ENCODE measurements at regions not wholly inside any gene's neighbourhood (a gene's known extent, or its start where the extent isn't known, plus 50 kb on each side); places are given as distances from the start of the nearest gene placed in this dataset.

GRCh38 chr3:182732232-182733015, 60.9 kb upstream of the ATP11B start:
- DNase-seq: no peak
- Mint-ChIP-seq H3K4me3 (ENCODE audit: unreplicated experiment) (no peak overlapping the region), H3K27me3 (ENCODE audit: insufficient read depth, unreplicated experiment) (no peaks in the 10 kb centered on the region), H3K27ac (ENCODE audit: unreplicated experiment) (no peak overlapping the region), H3K36me3 (ENCODE audit: insufficient read depth, unreplicated experiment) (no peaks in the 10 kb centered on the region), H3K9me3 (ENCODE audit: unreplicated experiment) (no peaks in the 10 kb centered on the region), H3K4me1 (ENCODE audit: low read depth, unreplicated experiment) (peaks cover 6% of the 10 kb centered on the region)
- Histone ChIP-seq H3K4me1 (no peaks in the 10 kb centered on the region; the same call in 1 of the 2 replicates), H3K27me3 (replicated peaks; ENCODE audit: control insufficient read depth, insufficient read depth, low read length) (no peaks in the 10 kb centered on the region), H3K9me3 (no peaks in the 10 kb centered on the region), H3K36me3 (ENCODE audit: control insufficient read depth, insufficient read depth, low read length) (no peaks in the 10 kb centered on the region), H3K4me3 (ENCODE audit: low read depth, low read length) (no peak overlapping the region)
- CTCF ChIA-PET: no interaction called here
- BruUV-seq (replicated peaks): no TSS peak
- POLR2A ChIA-PET: no interaction called here
- no peak for TF ChIP-seq CTCF (IDR thresholded peaks at IDR 0.05; ENCODE audit: insufficient read depth in 1 of 2, low read depth in 1 of 2, low read length in 1 of 2, severe bottlenecking in 1 of 2, unreplicated experiment in 1 of 2)
- intact Hi-C loops (cut with micrococcal nuclease; ENCODE audit: unreplicated experiment): no loop called here

GRCh38 chr3:182735672-182736071, 57.6 kb upstream of the ATP11B start:
- TF ChIP-seq CTCF (IDR thresholded peaks at IDR 0.05; ENCODE audit: insufficient read depth in 1 of 2, low read depth in 1 of 2, low read length in 1 of 2, severe bottlenecking in 1 of 2, unreplicated experiment in 1 of 2): no peak
- DNase-seq: no peak
- no peaks in the 10 kb centered on the region for H3K27me3 ChIP-seq (replicated peaks; ENCODE audit: control insufficient read depth, insufficient read depth, low read length)
- Mint-ChIP-seq H3K27ac (ENCODE audit: unreplicated experiment) (no peak overlapping the region), H3K36me3 (ENCODE audit: insufficient read depth, unreplicated experiment) (no peaks in the 10 kb centered on the region), H3K27me3 (ENCODE audit: insufficient read depth, unreplicated experiment) (no peaks in the 10 kb centered on the region), H3K4me3 (ENCODE audit: unreplicated experiment) (no peak overlapping the region), H3K4me1 (ENCODE audit: low read depth, unreplicated experiment) (peaks cover 18% of the 10 kb centered on the region), H3K9me3 (ENCODE audit: unreplicated experiment) (no peaks in the 10 kb centered on the region)
- peaks cover 21% of the 10 kb centered on the region for H3K4me1 ChIP-seq
- ChIA-PET POLR2A (no interaction called here), CTCF (no interaction called here)
- no TSS peak for BruUV-seq (replicated peaks)
- H3K4me3 ChIP-seq (ENCODE audit: low read depth, low read length): no peak overlapping the region
- H3K9me3 ChIP-seq: no peaks in the 10 kb centered on the region
- intact Hi-C loops (cut with micrococcal nuclease; ENCODE audit: unreplicated experiment): no loop called here
- H3K36me3 ChIP-seq (ENCODE audit: control insufficient read depth, insufficient read depth, low read length): no peaks in the 10 kb centered on the region

GRCh38 chr3:182737825-182738224, 55.5 kb upstream of the ATP11B start:
- no peaks in the 10 kb centered on the region for H3K9me3 ChIP-seq
- peaks cover 25% of the 10 kb centered on the region for H3K4me1 ChIP-seq
- no peak overlapping the region for H3K4me3 Mint-ChIP-seq (ENCODE audit: unreplicated experiment)
- intact Hi-C loops (cut with micrococcal nuclease; ENCODE audit: unreplicated experiment): loop anchor here (2.0 kb wide), 1 partner anchor 21 kb away; no protein-coding TSS in a partner anchor
- no peaks in the 10 kb centered on the region for H3K36me3 ChIP-seq (ENCODE audit: control insufficient read depth, insufficient read depth, low read length)
- BruUV-seq (replicated peaks): no TSS peak
- H3K4me1 Mint-ChIP-seq (ENCODE audit: low read depth, unreplicated experiment): peaks cover 20% of the 10 kb centered on the region
- H3K27ac Mint-ChIP-seq (ENCODE audit: unreplicated experiment): no peak overlapping the region
- H3K4me3 ChIP-seq (ENCODE audit: low read depth, low read length): no peak overlapping the region
- no peaks in the 10 kb centered on the region for H3K9me3 Mint-ChIP-seq (ENCODE audit: unreplicated experiment)
- no peaks in the 10 kb centered on the region for H3K36me3 Mint-ChIP-seq (ENCODE audit: insufficient read depth, unreplicated experiment)
- DNase-seq: no peak
- ChIA-PET CTCF (no interaction called here), POLR2A (no interaction called here)
- H3K27me3 Mint-ChIP-seq (ENCODE audit: insufficient read depth, unreplicated experiment): no peaks in the 10 kb centered on the region
- H3K27me3 ChIP-seq (replicated peaks; ENCODE audit: control insufficient read depth, insufficient read depth, low read length): no peaks in the 10 kb centered on the region
- no peak for TF ChIP-seq CTCF (IDR thresholded peaks at IDR 0.05; ENCODE audit: insufficient read depth in 1 of 2, low read depth in 1 of 2, low read length in 1 of 2, severe bottlenecking in 1 of 2, unreplicated experiment in 1 of 2)
